Osteoblast (primary cell): ENCODE measurements at regions not wholly inside any gene's neighbourhood (a gene's known extent, or its start where the extent isn't known, plus 50 kb on each side); places are given as distances from the start of the nearest gene placed in this dataset.

ENCODE experiments used
- DNase-seq: peaks from one replicate; pipeline ENCODE4 v3.0.0; 2011; ENCODE audit warnings: low spot score, mixed read lengths; ENCODE audit not compliant: insufficient read length; ENCODE audit errors: missing footprints
- H2AFZ ChIP-seq: 2 replicates; pipeline ENCODE4 v1.6.0; 2011; ENCODE audit warnings: mild to moderate bottlenecking, low read length
- H3K27ac ChIP-seq: 2 replicates; pipeline ENCODE4 v1.5.1; 2011; ENCODE audit warnings: mild to moderate bottlenecking, low read depth, low read length, moderate library complexity
- H3K27me3 ChIP-seq: 2 replicates; pipeline ENCODE4 v1.6.0; 2012; ENCODE audit warnings: mild to moderate bottlenecking, control low read depth, inconsistent platforms, low read length, moderate library complexity; ENCODE audit not compliant: insufficient read depth
- H3K36me3 ChIP-seq: 2 replicates; pipeline ENCODE4 v1.5.1; 2011; ENCODE audit warnings: mild to moderate bottlenecking, low read length, control low read depth, moderate library complexity; ENCODE audit not compliant: insufficient read depth
- H3K4me1 ChIP-seq: 2 replicates; pipeline ENCODE4 v1.5.1; 2011; ENCODE audit warnings: mild to moderate bottlenecking, low read length, control low read depth, moderate library complexity; ENCODE audit not compliant: insufficient read depth
- H3K4me2 ChIP-seq: 2 replicates; pipeline ENCODE4 v1.6.0; 2011; ENCODE audit warnings: mild to moderate bottlenecking, low read length; ENCODE audit not compliant: insufficient read depth
- H3K4me3 ChIP-seq: fragments of 200-600 bp; sonication (generic); 3 replicates; pipeline ENCODE4 v1.5.1; 2012; ENCODE audit warnings: mild to moderate bottlenecking, low read length, inconsistent platforms; ENCODE audit not compliant: insufficient read depth
- H3K79me2 ChIP-seq: 2 replicates; pipeline ENCODE4 v1.6.0; 2012; ENCODE audit warnings: mild to moderate bottlenecking, low read length, control low read depth, inconsistent platforms; ENCODE audit not compliant: insufficient read depth
- H3K9me3 ChIP-seq: 2 replicates; pipeline ENCODE4 v1.5.1; 2011; ENCODE audit warnings: low read depth, low read length, control low read depth
- H4K20me1 ChIP-seq: 2 replicates; pipeline ENCODE4 v1.6.0; 2012; ENCODE audit warnings: mild to moderate bottlenecking, low read length, control low read depth; ENCODE audit not compliant: insufficient read depth
- CTCF ChIP-seq: IDR thresholded peaks from 2 replicates; pipeline ENCODE4 v1.5.1; 2011; ENCODE audit warnings: mild to moderate bottlenecking, low read depth, low read length, moderate library complexity; ENCODE audit errors: extremely low read depth

- DNase-seq, result no peak
- no peak overlapping the region for H3K27ac ChIP-seq
- H3K4me3 ChIP-seq, result no peak overlapping the region
- H3K9me3 ChIP-seq, result no peaks in the 10 kb centered on the region
- no peaks in the 10 kb centered on the region for H3K4me1 ChIP-seq
- H3K4me2 ChIP-seq, result no peak overlapping the region
- H3K79me2 ChIP-seq, result no peaks in the 10 kb centered on the region
- peaks cover 5% of the 10 kb centered on the region for H3K27me3 ChIP-seq
- no peak for TF ChIP-seq CTCF
- no peak overlapping the region for H2AFZ ChIP-seq
- H3K36me3 ChIP-seq, result no peaks in the 10 kb centered on the region
- H4K20me1 ChIP-seq, result no peaks in the 10 kb centered on the region
These were observed 129.2 kb downstream of the ZIC5 start for GRCh38 chr13:99842405-99842804.

- TF ChIP-seq CTCF, result no peak
- H3K9me3 ChIP-seq, result no peaks in the 10 kb centered on the region
- H3K4me3 ChIP-seq, result no peak overlapping the region
- H3K79me2 ChIP-seq, result no peaks in the 10 kb centered on the region
- no peaks in the 10 kb centered on the region for H3K27me3 ChIP-seq
- no peak for DNase-seq
- H3K4me1 ChIP-seq, result no peaks in the 10 kb centered on the region
- no peaks in the 10 kb centered on the region for H3K36me3 ChIP-seq
- no peak overlapping the region for H3K4me2 ChIP-seq
- H4K20me1 ChIP-seq, result no peaks in the 10 kb centered on the region
- H3K27ac ChIP-seq, result no peak overlapping the region
- no peak overlapping the region for H2AFZ ChIP-seq
These were observed 135.3 kb downstream of the ZIC5 start for GRCh38 chr13:99836291-99836690.

- no peak for TF ChIP-seq CTCF
- no peaks in the 10 kb centered on the region for H3K79me2 ChIP-seq
- DNase-seq, result no peak
- H2AFZ ChIP-seq, result no peak overlapping the region
- H3K27me3 ChIP-seq, result no peaks in the 10 kb centered on the region
- H3K9me3 ChIP-seq, result no peaks in the 10 kb centered on the region
- H3K4me3 ChIP-seq, result no peak overlapping the region
- no peaks in the 10 kb centered on the region for H3K4me1 ChIP-seq
- no peaks in the 10 kb centered on the region for H3K36me3 ChIP-seq
- H3K4me2 ChIP-seq, result no peak overlapping the region
- H4K20me1 ChIP-seq, result no peaks in the 10 kb centered on the region
- no peak overlapping the region for H3K27ac ChIP-seq
These were observed 136.1 kb downstream of the ZIC5 start for GRCh38 chr13:99835442-99835841.

- Histone ChIP-seq H2AFZ (no peak overlapping the region), H3K4me2 (no peak overlapping the region), H4K20me1 (no peaks in the 10 kb centered on the region), H3K4me3 (no peak overlapping the region), H3K4me1 (no peaks in the 10 kb centered on the region), H3K79me2 (no peaks in the 10 kb centered on the region), H3K36me3 (no peaks in the 10 kb centered on the region), H3K27me3 (no peaks in the 10 kb centered on the region), H3K27ac (no peak overlapping the region), H3K9me3 (no peaks in the 10 kb centered on the region)
- DNase-seq, result no peak
- TF ChIP-seq CTCF, result no peak
These were observed 137.3 kb downstream of the ZIC5 start for GRCh38 chr13:99834246-99834645.
